AG04450 (cell line): ENCODE measurements at regions not wholly inside any gene's neighbourhood (a gene's known extent, or its start where the extent isn't known, plus 50 kb on each side); places are given as distances from the start of the nearest gene placed in this dataset.

Experiments used
- CTCF ChIA-PET: fragments of 300-600, 350-600 bp; formaldehyde crosslinking; extraction: SDS; loops from one replicate; lab custom pipeline; 2022; ENCODE audit warnings: antibody characterized with exemption, inconsistent platforms; lab: Charles Lee
- POLR2A ChIA-PET: fragments of 350-600 bp; formaldehyde crosslinking; extraction: SDS; loops from one replicate; lab custom pipeline; 2021; ENCODE audit warnings: antibody characterized with exemption, inconsistent platforms; lab: Yijun Ruan, JAX
- DNase-seq: peaks from one replicate; pipeline ENCODE4 v3.0.0-alpha.2; 2011; ENCODE audit warnings: low read depth, low spot score
- H3K27ac ChIP-seq: one replicate; pipeline ENCODE4 v1.5.1; 2012; ENCODE audit warnings: low read depth, low read length, control low read depth
- H3K27me3 ChIP-seq: one replicate; pipeline ENCODE4 v1.6.0; 2012; ENCODE audit warnings: low read length; ENCODE audit not compliant: control insufficient read depth, insufficient read depth
- H3K4me3 ChIP-seq: 2 replicates; pipeline ENCODE4 v1.5.1; 2011; ENCODE audit warnings: mild to moderate bottlenecking, low read depth, low read length, control low read depth
- H3K9me3 ChIP-seq: 2 replicates; pipeline ENCODE4 v1.5.1; 2012; ENCODE audit warnings: low read length; ENCODE audit not compliant: control insufficient read depth, insufficient read depth
- CTCF ChIP-seq: IDR thresholded peaks from 2 replicates; pipeline ENCODE4 v1.5.1; 2011; ENCODE audit warnings: low read depth, low read length, control low read depth, inconsistent platforms

- Histone ChIP-seq H3K27me3 (no peaks in the 10 kb centered on the region), H3K27ac (no peak overlapping the region), H3K9me3 (no peaks in the 10 kb centered on the region), H3K4me3 (no peak overlapping the region)
- CTCF ChIA-PET = no interaction called here
- no peak for TF ChIP-seq CTCF
- POLR2A ChIA-PET = no interaction called here
- DNase-seq = no peak
Measured at GRCh38 chr13:86174622-86175021, 375.4 kb upstream of the SLITRK6 start.

- no peak for TF ChIP-seq CTCF
- ChIA-PET CTCF (no interaction called here), POLR2A (no interaction called here)
- H3K9me3 ChIP-seq = no peaks in the 10 kb centered on the region
- no peak for DNase-seq
- no peak overlapping the region for H3K4me3 ChIP-seq
- H3K27ac ChIP-seq = no peak overlapping the region
- H3K27me3 ChIP-seq = no peaks in the 10 kb centered on the region
Measured at GRCh38 chr13:86172961-86173360, 373.7 kb upstream of the SLITRK6 start.

- TF ChIP-seq CTCF = no peak
- H3K9me3 ChIP-seq = no peaks in the 10 kb centered on the region
- no peak overlapping the region for H3K27ac ChIP-seq
- H3K4me3 ChIP-seq = no peak overlapping the region
- ChIA-PET POLR2A (no interaction called here), CTCF (no interaction called here)
- no peak for DNase-seq
- H3K27me3 ChIP-seq = no peaks in the 10 kb centered on the region
Measured at GRCh38 chr13:86161257-86161656, 362.0 kb upstream of the SLITRK6 start.

GRCh38 chr13:86155756-86156155, 356.5 kb upstream of the SLITRK6 start:
- ChIA-PET POLR2A (no interaction called here), CTCF (interaction anchor here (0.6 kb wide), 1 partner anchor 145 kb away, joined by 3 read pairs; no protein-coding TSS in a partner anchor)
- DNase-seq = no peak
- Histone ChIP-seq H3K9me3 (no peaks in the 10 kb centered on the region), H3K27ac (no peak overlapping the region), H3K27me3 (no peaks in the 10 kb centered on the region), H3K4me3 (no peak overlapping the region)
- no peak for TF ChIP-seq CTCF

GRCh38 chr13:86142080-86142479, 342.9 kb upstream of the SLITRK6 start:
- no peak overlapping the region for H3K27ac ChIP-seq
- DNase-seq = no peak
- TF ChIP-seq CTCF = no peak
- no peaks in the 10 kb centered on the region for H3K27me3 ChIP-seq
- ChIA-PET CTCF (no interaction called here), POLR2A (no interaction called here)
- H3K9me3 ChIP-seq = no peaks in the 10 kb centered on the region
- H3K4me3 ChIP-seq = no peak overlapping the region
